LoVo (cell line): ENCODE measurements at regions not wholly inside any gene's neighbourhood (a gene's known extent, or its start where the extent isn't known, plus 50 kb on each side); places are given as distances from the start of the nearest gene placed in this dataset.

Experiments
- DNase-seq: peaks from one replicate; pipeline ENCODE4 v3.0.0-alpha.2; 2016; ENCODE audit warnings: low spot score

DNA sequence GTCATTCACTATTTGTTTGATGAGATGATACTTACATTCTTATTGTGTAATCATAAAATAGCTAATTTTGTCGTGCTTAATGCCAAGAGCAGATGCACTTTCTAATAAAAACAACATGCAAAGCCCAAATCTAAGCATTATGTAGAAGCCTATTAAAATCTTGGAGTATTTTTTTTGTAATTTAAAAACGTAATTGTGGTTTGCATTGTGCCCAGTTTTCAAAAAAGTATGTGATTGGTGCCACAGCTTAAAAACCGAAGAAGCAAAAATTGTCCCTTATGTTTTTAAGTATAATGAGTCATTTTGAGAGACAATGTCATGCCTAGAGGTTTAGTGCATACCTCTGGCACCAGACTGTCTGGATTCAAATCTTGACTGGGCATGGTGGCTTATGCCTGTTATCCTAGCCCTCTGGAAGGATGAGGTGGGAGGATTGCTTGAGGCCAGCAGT, 464.8 kb upstream of the RGS6 start:
- DNase-seq: no peak

DNA sequence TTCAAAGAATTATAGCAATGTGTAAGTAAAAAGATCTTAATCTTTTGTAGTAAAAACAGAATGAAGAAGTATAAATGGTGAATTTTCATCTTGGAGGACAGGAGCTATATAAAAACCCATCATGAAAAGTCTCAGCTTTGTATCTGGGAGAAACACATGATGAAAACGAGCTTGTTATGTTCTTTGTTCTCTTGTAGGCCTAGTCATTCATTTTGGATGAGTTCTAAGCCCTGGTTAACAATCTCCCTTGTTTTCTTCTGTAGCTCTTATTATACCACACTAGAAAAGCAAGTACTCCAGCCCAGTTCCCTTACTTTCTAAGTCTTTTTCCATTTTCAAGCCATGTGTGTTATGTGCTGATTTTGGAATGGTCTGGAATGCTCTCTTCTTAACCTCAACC, 463.5 kb upstream of the RGS6 start:
- DNase-seq: no peak

DNA sequence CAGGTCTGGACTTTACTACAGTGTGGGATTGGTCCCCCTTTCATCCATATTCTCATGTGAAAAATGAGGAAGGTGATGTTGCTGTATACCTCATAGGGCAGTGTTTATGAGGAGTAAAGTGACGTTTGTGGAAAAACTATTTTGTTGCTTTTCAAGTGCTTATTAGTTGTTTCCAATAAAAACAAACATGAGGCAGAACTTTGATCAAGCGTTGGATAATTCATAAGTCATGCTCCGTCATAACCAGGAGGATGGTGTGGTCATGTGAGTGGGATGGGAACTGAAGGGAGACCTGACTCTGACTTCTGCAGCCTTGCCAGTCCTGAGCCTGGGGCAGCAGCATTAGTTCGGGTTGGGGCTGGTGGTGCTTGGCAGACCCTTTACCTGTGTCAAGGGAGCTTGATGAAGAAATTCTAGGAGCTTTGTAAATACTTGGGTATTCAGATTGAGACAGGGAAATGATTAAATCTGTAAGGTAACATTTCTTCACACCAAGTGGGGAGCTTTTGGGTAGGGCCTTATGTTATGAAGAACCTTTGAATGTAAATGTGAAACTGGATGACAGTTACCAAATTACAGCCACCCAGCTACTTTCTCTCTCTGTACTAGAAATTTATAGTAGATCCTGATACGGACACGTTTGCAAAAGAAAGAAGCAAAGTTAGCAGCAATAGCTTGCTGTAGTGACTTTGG, 462.4 kb upstream of the RGS6 start:
- DNase-seq: no peak

DNA sequence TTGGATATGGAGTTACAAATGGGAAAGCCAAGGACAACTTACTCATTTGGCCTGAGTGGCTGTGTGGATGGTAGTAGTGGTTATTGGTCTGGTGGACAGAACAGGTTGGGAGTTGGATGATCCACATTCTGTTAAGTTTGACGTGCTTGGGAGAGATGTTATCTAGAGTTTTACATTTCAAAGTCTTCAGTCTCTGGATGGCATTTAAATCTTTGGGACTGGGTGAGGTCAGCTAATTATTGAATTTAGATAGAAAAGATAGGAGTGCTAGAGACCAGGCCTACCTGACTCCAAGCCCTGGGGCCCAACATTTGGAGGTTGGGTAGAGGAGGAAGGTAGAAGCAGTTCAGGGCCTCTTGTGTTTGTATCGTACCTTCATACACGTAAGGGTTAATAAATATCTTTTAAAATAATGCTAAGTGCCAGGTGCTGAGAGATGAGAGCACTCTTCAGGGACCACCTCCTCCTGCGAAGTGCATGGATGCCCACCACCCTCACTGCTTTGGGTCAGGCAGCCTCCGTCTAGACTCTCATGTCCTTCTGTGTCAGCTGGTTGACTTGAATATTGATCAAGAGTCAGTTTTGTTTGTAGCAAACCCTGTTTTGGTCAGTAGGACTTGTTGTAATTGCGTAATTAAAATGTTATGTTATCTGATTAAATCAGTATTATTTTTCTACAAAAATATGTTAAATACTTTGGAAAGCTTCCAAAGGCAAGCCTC, 460.4 kb upstream of the RGS6 start:
- DNase-seq: no peak

DNA sequence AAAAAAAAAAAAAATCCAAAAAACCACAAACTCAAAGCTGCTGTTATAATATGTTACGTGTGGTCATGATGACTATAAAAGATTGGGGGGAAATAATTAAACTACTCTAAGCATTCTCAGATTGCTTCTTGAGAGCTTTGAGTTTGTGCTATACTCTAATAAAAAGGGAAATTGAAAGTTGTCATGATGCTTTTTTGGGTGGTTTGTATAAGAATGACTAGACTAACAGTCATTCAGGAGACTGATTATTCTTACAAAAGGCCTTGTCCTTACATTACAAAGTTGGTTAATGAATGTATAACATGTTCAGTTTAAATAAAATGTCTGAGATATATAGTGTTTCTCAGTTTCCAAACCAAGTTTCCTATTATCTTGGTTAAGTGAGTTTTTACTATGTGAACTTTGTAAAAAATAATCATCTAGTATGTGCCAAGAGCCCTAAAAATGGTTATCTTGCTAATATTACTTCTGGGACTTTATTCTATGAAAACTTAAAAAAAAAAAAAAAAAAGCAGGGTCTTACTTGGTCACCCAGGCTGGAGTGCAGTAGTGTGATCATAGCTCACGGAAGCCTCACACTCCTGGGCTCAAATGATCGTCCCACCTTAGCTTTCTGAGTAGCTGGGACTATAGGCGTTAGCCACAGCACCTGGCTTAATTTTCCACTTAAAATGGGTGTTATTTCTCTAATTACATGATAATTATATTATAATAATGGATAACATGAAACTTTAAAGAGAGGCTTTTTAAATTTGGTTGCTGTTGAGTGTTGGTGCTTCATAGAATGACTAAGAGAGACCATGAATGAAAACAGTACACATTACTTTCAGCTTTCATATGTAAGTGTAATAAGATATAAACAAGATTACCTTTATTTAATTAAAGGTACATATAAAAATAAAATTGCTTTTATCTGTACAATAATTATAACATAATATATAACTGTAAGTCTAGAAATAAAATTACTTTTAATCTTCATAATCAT, 459.6 kb upstream of the RGS6 start:
- DNase-seq: no peak

DNA sequence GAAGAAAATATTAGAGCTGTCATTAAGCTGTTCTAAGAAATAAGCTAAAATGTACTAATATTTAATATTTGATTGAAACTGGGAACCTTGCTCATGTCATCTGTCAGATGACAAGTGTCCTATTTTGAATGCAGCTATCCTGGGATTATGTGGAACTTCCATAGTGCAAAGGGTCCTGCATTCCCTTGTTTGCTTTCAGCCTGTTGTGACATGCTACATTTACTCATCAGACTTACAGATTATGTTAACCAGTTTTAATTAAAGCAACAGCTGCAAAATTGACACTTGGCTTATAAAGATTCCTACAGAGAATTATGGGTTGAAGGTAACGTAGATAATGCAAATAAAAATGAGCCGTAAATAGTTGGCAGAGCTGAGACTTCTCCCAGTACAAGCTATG, 458.4 kb upstream of the RGS6 start:
- no peak for DNase-seq

DNA sequence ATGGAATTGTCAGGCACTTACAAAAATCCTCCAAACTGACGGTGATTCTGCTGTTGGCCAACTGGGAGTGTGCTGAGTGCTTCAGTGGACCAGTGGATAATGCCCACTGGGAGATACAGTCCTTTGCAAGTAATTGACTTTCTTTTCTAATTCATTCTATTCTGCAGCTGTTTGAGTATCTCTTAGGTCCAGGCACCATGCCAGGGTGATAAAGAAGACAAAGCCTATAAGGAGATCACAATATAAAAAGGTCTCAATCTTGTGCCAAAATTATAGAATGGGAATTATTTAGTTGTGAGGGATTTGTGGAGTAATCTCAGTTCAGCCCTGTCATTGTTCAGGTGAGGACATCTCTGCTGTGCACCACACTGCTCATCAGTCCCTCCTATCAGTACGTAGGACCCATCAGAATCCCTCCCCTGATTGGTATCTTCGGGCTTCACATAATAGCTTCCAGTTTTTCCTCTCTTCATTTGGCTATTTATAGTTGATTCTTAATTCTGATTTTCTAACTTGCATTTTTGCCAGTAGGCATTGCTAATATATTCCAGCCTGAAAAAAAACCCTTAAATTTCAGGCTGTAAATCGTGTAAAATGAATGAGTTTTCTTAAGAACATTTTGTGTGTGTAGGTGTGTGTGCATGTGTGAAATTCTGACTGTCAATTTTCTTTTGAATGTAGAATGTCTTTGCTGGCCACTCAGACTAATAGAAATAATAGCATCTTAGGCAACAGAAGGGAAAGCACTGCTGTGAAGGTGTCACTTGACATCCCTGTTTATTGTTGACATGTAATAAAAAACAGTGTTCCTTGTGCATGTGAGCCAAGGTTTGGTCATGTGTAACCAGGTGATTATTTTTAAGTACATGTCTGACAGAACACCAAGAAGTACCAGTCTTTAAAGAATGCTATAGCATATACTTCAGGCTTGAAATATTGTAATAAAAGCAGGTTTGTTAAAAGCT, 457.6 kb upstream of the RGS6 start:
- DNase-seq: no peak

DNA sequence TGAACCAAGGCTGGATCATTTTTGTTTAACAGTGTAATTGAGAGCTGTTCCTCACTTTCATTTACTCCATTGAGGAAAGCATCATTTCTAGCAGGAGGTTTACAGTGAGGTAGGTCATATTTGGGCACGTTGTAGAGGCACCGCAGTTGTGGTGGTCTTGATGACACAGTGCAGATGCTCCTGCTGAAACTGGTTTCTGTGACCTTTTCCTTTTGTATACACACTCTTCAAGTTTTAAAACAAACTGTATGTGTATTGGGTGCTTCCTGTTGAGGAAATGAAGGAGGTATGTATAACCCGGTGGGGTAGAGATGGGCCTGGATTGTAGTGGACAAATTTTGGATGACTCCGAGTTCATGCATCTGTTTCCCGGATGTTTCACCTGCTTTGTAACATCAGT, 456.3 kb upstream of the RGS6 start:
- no peak for DNase-seq

DNA sequence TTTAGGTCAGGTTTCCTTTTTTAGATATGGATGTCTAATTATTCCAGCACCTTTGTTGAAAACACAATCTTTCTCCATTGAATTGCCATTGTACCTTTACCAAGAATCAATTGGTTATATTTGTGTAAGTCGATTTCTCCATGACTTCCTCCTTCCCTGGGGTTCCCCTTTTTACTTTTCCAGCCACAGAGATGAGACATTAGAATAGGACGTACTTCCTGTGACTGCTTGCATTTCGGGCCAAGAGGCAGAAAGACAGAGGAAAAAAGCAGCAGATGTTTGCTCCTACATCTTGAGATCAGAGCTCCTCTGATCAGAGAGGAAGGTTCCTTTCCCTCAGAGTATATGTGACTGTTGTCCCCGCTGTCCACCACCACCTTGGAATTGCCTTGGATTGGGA, 453.7 kb upstream of the RGS6 start:
- no peak for DNase-seq

DNA sequence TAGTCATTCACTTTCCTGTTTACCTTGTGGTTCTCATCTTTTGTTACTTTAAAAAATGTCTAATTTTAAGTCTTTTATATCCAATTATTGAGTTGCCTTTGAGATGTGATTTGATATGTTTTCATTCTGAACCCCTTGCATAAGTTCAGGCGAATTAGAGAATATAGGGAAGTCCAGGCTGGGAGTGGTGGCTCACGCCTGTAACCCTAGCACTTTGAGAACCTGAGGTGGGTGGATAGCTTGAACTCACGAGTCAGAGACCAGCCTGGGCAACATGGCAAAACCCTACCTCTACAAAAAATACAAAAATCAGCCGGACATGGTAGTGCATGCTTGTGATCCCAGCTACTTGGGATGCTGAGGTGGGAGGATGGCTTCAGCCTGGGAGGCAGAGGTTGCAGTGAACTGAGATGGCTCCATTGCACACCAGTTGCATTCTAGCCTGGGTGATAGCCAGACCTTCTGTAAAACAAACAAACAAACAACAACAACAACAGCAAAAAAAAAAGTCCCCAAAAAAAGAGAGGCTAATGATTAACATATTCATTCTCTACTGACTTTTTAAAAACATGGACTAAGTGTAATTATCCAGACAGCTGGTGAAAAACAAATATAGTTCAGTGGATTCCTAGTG, 451.1 kb upstream of the RGS6 start:
- DNase-seq: no peak

DNA sequence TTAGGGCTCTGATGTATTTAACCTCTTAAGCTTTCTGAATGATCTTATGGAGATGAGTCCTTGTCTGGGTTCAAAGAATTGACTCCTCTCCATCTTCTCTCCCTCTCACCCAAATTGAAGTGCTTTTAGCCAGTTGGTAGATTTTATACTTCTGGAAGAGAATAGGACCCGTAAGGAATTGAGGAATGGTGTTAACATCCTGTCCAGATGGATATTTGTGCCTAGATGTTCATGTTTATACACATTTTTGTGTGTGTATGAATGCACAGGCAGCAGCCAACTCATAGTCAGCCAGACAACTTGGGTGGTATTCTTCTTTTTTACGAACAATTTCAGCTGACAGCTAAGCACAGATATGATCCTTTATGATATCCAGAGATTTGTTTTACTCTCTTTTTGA, 449.6 kb upstream of the RGS6 start:
- DNase-seq: no peak

DNA sequence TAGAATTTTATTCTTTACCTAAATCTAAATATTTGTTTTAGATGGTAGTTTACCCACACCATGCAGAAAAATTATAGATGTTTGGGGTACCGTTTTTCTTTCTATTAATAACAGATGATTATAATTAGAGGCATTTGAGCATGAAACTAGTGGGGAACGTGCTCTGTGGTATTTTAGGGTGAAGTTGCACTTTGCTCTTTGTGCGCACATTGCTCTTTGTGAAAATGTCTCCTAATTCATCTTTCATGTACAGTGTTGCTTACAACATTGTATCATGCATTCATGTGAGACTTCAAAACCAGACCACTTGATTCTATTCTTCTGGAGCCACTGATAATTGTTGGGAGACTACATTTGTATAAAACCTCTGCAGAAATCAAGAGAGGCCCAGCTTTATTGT, 449.1 kb upstream of the RGS6 start:
- DNase-seq: no peak

DNA sequence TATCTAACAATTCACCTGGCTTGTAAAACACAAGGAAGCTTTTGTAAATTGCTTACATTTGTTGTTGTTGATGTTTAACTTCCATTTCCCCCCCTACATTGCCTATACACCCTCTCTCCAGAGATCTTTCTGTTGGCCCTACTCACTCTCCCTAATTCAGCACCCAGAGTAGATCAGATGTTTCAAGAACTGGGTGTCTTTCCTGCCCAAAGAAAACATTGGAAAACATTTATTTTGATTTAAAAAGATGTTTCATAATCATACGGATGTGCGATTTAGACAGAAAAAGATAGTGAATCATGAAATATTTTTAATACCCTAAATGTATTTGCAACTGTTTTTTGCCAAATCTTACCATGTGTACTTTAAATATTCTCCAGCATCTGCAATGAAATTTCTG, 446.4 kb upstream of the RGS6 start:
- DNase-seq: no peak

DNA sequence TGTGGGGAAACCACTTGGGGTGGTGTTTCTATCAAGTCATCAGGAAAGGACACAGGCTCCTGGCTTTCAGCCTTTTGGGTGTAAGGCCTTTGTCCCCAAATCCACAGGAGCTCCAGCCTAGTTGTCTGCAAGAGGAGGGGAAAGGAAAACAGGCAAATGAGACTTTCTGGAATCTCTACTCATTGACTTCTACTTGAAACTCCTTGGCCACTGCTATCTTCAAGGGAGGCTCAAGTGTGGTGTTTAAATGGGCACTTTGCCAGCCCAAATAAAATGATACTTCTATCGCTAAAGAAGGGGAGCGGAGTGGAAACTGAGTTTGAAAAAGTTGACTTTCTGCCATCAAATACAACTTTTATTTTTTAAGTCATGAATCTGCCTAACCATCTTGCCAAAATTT, 445.9 kb upstream of the RGS6 start:
- no peak for DNase-seq

DNA sequence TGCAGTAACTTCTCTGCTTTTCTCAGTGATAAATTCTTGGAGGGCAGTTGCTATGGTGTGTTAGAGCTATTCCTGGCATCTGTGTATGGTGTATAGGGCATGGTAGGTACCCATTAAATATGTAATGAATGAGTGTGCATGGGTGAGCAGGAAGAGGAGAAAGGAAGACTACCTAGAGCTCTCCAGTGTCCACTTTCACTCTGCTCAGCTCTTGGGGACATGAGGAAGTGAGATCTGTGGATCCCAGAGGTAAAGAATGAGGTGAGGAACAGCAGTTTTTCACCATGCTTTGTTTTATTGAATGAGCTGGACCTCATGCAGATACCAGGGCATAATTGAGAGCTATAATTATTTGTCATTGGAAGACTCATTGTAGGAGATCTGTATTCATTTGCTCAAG, 444.8 kb upstream of the RGS6 start:
- DNase-seq: no peak

DNA sequence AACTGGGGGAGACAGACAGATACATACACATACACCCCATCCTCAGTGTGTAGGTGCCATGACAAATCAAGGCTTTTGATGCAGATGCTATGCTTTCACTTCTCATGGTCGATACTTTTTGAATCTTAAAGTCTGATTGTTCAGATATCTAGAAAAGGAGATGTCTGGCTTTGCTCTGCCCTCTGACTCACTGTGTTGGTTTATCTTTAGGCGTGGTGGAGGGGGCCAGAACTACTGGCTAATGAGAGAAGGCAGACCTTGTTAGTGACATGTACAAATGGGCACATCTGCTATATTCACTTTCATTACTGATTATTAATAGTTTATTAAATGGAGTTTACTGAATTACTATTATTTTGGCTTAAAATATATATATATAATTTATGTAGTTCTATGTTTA, 444.3 kb upstream of the RGS6 start:
- DNase-seq: no peak

DNA sequence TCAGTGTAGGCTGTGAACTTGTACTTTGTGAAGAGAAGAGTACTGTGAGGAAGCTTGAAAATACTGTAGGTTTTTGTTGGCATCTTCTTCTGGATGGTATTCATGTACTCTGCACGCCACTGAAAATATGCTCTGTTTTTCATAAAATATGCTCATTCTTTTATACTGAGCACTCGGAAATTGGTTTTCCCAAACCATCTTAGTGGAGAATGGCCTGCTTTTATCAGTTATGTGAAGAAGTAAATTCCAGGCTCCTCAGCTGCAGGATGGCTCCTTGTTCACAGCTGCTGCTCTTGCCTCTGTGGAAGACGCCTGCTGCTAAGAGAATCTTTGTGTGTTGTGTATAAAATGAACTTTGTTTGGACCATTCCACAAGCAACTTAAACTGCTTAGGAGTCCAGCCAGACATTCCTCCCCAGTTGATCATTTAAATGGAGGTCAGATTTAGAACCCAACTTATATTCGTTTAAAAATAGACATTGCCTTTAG, 443.5 kb upstream of the RGS6 start:
- no peak for DNase-seq

DNA sequence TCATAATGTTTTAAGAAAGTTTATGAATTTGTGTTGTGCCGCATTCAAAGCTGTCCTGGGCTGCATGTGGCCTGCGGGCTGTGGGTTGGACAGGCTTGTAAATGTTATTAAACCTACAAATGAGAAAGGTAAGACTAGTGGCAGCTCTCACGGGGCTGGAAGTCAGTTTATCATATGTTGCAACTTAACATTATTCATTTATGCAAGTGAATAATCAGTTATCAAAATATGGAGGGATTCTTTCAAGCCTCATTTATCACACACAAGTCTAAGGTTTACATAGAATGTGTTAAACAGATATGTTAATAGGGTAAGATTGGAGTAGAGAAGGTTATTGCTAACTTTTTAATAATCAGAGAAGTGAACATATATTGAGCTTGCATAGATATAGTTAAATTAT, 442.5 kb upstream of the RGS6 start:
- no peak for DNase-seq

DNA sequence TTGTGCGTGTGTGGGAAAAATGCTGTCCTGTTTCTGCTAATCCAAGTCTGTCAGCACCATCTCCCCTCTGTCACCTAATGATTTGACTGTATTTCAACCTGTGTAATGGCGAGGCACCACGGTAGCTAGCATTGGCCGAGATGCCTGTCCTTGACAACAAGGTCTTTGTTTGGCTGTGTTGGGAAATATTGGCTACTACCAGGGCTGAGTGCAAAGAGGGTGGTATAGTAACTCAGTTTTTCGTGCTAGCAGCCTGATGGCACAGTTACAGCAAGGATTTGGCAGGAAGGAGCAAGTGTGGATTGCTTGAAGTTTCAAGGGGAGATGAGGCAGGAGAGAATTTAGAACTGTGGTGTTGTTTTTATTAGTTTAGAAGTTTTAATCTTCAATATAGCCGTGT, 440.3 kb upstream of the RGS6 start:
- DNase-seq: no peak

DNA sequence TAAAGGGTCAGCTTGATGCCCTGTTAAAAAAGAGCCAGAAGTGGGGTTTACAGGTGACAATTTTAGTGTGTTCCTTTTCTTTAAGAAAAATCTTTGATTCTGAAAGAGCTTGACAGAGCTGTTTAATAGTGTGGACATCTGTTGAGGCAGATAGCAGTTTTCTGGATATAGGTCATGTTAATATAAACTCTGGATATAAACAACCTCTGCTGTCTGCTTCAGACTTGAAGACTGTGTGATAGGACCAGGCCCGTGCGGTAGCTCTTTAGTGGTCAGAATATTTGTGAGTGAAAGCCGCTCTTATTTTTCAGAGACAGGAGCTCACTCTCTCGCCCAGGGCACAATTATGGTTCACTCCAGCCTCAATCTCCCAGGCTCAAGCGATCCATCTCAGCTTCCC, 439.9 kb upstream of the RGS6 start:
- no peak for DNase-seq

DNA sequence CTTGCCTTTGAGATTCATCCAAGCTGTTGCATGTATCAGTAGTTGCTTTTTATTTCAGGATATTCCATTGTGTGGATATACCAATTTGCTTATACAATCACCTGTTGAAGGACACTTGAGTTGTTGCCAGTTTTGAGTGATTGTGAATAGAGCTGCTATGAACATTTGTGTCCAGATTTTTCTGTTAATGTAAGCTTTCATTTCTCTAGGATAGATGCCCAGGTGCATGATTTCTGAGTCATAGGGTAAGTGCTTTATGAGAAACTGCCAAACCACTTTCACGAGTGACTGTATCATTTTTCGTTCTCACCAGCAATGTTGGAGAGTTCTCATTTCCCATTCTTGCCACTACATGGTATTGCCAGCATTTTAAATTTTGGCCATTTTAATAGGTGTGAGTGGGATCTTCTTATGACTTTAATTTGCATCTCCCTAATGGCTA, 434.6 kb upstream of the RGS6 start:
- DNase-seq: no peak
